ENCODE measurements at regions not wholly inside any gene's neighbourhood (a gene's known extent, or its start where the extent isn't known, plus 50 kb on each side); places are given as distances from the start of the nearest gene placed in this dataset.
"Not testable (repeated sequence)": the region's sequence is repeated elsewhere in the genome, so short reads cannot be mapped to it uniquely, and the experiment has no call there.

DNA sequence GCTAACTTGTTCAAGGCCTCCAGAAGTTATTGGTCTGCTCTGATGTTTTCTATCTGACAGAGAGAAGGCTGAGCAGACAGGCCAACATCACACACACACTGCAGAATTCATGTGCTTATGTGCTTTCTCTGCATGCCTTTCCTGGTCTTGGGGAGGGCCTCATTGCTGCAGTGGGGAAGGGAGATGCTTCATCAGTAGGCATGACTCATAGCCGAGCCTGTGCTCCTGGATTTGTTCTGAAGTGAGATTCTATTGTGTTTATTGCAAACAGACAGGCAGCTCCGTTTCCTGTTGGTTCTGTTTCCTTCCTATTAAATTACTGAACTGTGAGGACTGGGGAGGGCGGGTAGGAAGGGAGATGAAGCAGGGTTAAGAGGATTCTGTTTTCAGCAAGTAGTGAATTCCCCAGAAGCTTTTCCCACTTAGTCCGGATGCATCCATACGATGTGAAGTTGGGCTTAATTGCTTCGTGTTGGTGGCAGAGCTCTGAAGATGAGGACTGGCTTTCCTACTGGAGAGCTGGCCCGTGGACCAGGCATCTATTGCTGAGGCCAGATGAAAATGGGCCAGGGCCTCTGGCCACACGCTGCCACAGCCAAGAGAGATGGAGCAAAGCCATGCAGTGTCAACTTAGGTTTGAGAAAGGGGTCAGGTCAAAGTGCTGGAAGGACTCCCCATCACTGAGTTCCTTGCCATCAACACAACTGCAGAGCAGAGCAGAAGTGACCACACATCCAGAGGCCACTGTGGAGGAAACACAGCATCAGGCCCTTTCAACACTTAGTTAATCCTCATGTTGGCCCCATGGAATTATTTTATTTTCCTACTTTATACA is 179.3 kb downstream of the UTP18 start:
- no peak for DNase-seq

DNA sequence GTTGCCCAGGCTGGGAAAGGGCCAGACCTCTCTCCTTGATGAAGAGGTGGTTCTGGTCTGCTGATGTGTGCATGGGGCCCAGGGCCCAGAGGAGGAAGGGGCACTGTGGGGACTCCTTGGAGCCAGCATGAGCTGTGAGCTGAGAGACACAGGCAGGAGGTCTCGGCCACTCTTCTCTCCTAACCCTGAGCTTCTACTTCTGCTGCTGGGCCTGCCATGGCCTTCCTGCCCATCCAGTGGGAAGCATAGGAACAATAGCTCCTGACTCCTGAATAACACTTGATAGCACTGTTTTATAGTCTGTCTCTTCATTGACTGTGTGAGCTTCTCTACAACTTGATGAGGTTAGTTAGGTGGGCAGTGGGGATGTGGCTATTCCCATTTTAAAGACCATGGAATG is 181.1 kb downstream of the UTP18 start:
- DNase-seq = no peak

DNA sequence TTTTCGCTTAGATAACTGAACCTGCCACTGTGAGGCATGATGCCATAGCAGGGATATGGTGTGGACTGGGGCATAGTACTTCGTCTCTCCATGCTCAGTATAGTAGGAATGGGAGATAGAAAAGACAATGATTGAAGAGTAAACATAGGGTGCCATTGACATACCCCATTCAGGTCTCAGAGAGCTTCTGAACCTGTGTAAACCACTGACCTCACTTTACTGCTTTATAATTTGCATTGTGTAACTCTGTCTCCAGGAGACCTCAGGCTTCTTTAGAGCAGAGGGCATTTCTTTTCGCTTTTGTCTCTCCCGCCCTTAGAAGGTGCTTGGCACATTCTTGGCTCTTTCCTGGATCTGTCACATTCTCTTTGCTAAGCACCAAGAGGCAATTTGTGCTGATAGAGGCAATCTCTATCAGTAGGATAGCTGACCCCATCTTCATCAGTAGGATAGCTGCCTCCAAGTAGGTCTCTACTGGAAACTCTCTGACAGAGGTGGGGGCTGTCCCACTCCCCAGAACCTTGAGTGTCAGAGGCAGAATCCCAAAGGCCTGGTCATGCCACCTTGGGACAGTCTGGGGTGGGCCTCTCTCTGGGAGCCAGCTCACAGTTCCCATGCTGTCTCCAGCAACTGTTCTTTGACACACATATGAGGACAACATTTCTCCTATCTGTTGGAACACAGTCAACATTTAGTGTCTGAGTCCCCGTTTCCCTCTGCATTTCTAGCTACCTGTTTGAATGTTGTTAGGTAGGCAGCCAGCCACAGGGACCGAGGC is 181.9 kb downstream of the UTP18 start:
- no peak for DNase-seq

DNA sequence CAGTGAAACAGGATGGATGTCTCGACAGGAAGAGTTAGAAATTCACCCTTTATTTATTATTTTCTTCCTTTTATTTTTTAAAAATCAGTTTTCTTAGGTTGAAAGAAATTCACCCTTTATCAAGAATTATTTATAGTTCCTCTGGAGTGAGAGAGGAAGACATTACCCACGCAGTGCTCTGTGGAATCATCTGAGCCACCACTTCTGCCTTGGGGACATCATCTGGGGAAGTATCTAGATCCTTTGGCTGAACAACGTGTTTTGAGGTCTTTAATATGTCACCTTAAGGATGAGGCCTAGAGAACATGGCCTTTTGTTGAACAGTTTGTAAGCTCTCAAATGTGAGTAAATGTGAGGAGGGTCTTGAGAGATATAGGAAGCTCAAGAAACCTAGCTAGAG is 183.3 kb downstream of the UTP18 start:
- no peak for DNase-seq

DNA sequence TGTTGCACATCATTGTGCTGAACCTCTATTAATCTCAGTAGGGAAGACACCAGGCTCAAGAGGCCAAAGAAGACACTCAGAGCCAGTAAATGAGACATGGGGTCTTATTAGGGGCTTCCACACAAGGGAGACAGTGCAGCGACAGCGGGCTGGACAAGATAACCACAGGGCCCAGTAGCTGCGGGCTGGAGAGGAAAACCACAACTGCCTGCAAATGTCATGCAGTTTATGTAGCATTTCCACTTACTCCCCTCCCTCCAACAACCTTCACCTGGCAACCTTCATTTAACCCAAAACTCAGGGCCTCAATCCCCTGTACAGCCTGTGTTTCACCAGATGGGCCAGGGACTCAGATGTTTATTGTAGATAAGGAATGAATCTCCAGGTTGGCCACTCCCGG is 185.6 kb downstream of the UTP18 start:
- no peak for DNase-seq

DNA sequence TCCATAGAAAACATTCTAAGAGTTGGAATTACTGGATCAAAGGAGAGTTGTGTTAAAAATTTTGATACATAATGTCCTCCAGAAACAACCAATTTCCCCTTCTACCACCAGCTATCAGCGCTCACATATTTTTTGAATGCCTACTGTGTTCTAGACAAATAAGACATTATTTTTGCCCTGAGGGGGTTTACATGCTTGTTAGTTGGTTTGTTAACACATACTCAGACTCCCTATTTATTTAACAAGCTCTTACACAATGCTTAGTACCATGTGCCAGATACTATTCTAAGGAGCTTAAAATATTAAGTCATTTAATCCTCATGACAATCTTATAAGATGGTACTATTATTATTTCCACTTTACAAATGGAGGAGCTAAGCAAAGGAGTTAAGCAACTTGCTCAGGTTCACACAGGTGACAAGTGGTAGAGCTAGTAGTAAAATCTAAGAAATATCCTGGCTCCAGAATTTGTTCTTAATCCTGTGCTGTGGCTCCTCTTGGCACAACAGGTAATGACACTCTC is 194.2 kb downstream of the UTP18 start:
- DNase-seq = no peak

DNA sequence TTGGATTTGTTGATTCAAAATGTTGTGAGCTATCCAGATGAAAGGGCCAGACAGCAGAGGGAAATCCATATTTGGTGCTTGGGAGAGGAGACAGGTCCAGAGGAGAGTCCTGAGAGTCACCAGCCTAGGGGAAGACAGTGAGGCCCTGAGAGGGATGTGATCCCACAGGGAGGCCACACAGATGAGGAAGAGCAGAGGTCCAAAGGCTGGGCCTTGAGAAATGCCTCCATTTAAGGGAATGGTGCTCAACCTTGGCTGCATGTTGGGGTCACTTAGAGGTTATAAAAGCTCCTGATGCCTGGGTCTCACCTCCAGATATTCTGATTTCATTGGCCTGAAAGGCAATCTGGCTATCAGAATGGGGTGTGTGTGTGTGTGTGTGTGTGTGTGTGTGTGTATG is 194.9 kb downstream of the UTP18 start:
- DNase-seq = no peak

DNA sequence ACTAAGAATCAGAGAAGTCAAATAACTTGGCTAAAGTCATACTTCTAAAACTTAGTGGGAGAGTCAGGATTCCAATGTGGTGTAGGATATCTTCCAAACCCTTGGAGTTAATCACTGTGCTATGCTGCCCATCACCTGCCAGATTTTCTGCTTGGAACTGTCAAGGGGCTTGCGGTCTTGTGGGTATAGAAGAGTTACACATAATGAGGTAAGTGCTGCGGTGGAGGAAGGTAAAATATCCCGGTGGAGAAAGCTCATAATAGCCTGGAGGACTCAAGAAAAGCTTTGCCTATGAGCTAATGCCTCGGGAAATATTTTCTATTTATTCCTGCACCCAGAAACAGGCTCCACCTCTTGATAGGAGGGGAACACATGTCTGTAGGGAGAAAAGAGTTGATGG is 195.6 kb downstream of the UTP18 start:
- DNase-seq = no peak

DNA sequence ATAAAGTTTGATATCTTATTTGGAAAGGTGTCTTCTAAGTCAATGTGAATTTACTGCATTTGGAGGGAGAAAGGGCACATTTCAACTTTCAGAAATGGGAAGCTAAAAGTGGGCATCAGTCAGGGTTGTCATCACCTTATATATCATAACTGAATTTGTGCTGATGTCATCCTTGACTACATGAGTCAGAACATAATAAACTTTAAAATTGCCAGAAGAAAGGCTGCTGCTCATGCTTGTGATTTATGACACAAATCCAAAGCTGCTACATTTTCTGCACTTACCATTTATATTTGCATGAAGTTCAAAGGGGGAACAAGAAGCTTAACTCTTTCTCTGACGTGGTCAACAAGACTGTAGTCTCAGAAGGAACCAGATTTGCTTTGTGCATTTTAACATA is 196.6 kb downstream of the UTP18 start:
- DNase-seq = no peak

DNA sequence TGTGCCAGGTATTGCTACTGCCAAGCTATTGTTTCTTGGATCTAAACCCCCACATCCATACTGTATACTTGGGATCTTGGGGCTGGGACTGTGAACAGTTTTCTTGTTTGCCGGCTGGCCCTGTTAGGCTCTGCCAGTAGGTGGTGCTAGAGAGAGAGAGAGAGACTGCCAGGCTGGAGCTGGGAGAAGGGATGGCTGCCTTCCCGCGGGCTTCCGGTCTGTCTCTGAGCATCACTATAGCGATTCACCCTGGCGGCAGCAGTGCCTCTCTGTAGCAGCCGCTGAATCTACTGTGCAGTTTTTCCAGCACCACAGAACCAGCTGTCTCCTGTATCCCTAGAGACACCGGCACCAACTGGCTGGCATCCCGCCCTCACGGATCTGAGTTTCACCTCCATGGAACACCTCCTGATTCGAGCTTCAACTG is 201.2 kb downstream of the UTP18 start:
- DNase-seq = peak; percentile 46

DNA sequence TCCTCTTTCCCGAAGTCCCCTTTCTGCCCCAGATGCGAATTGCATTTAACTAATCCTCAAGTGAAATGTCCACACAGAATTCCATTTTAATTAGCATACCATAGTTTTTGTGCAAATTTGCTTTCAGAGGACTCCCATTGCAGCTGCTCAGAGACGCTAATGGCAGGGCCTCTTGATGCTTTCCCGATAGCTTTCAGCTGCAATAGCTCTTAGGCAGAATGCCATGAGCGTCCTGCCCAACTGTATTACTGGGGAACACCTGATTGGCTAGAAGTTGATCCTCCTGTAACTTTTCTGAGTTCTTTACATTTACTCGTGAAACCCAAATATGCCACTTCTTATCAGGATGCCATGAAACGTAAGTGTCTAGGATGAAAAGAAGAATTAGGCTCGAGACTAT is 203.0 kb downstream of the UTP18 start:
- DNase-seq = no peak

DNA sequence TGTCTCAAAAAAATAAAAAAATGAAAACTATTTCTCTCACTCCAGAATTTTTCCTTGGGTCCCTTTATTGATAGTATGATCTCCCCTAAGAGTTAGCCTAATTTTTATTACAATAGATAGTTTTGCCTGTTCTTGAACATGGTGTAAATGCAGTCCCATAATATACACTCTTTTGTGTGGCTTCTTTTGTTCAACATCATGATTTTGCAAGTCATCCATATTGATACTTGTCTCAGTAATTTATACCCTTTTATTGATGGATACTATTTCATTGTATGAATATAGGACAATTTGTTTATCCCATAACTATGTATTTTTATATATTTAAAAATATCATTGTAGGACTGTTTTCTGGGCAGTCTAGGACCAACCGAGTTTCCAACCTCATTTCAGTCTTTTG is 207.0 kb downstream of the UTP18 start:
- DNase-seq = no peak

DNA sequence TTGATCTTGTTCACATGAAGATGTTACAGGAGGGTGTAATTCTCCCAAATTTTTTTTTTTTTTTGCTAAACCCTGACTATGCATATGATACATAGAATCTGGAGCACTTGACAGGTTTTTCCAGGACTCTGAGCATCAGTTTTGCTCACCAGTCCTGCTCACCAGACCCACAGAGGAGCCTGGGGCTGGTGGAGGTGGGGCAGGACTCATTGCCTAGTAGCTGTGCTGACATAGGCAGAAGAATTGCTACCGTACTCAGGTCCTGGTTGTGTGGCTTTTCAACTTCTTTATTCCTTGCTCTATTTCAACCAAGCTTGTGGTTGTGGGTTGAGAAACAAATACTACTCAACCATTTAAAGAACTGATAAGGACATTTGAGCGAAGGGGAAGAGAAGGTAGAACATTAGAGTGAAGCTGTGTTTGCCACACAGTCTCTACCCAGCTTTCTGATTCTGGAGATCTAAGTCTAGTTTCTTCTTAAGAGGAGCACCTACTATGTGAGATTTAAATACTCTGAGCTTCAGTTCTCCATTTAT is 212.4 kb downstream of the UTP18 start:
- DNase-seq = no peak

DNA sequence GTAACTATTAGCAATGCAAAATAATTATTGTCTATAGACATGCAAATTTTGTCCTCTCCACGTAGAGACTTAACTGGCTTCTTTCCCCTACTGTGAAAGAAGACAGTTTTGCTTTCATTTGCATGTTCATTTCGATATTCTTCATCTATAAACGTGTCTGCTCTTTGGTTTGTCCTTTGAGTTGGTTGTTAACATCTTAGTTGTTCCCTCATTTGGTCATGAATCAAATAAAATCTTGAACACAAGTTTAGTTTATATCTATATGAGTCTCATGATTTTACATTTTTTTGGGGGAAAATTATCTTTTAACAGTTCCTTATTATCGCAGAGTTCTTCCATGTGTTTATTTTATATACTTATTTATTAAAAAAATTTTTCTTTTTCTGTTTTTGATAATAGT is 214.4 kb downstream of the UTP18 start:
- DNase-seq = no peak

DNA sequence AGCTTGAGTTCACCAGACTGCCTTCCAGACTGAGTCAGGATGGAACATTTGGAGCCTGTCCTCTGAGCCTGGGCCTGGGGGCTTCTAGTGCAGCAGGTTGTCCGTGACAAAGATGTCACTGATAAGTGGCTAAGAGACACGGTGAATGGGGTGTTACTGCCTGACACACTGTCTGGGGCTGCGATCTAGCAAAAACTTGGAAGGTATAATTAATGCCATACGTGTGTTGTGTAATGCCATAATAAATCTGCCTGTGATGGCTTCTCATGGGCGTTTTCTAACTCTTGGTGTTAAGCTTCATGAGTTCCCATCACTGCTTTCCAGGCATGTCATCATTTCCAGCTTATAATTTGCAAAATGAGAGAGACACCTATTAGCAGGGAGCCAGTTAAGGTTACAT is 215.4 kb downstream of the UTP18 start:
- DNase-seq = no peak

DNA sequence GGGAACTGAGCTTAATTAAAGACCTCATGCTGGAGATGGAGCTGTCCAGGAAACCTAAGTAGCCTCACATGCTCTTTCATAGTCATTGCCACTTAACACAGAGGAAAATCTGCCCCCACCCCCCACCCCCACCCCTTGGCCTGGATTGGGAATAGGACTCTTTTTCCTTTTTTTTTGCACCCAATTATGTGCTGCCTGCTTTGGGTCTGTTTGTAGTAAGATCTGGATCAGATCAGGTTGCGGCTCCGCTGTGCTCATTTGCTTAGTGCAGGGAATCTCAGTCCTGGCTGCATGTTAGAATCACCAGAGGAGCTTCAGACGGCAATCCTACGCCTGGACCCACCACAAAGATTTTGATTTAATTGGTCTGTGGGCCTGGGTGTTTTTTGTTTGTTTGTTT is 219.0 kb downstream of the UTP18 start:
- no peak for DNase-seq

DNA sequence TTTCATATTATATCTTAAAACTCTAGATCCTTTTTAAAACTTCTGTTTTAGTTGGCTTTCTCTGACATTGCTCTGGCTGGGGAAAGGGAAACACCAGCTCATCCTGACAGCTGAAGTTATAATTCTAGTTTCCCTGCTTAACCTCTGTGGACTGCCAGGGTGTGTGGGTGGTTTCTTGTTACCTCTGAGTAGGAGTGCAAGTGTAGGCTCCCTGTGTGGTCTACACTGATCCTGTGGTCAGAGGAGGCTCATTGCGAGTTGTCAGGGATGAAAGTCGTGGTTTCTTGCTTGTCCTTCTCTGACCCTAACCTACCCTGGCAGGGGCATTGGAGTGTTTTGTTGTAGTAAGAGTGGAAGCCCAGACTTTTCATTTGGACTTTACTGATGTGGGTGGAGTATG is 221.0 kb downstream of the UTP18 start:
- DNase-seq = no peak

DNA sequence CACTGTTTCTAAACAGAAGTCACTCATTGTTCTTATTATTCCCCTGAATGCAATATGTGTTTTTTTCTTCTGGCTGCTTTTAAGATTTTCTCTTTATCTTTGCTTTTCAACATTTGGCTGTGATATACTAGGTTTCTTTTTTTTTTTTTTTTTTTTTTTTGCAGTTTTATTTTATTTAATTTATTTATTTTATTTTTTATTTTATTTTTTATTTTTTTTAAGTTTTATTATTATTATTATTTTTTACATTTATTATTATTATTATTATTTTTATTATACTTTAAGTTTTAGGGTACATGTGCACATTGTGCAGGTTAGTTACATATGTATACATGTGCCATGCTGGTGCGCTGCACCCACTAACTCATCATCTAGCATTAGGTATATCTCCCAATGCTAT is 221.9 kb downstream of the UTP18 start:
- DNase-seq = not testable (repeated sequence)

DNA sequence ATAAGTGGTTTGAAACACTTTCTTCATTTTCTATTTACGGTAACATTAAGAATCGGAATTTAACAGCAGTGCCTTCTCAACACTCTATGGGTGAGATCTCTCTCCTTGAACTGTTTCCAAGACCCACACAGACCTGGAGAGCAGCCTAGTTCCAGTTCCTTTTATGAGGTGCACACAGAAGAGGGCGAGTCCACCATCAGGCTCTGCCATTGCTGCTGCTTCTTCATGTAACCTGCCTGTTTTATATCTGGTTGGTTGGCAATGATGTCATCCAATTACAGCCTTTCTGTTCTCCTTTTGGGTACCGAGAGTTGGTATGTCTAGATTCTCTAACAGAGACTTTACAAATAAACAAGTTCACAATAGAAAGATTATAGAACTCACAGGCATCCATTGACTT is 225.7 kb downstream of the UTP18 start:
- no peak for DNase-seq

DNA sequence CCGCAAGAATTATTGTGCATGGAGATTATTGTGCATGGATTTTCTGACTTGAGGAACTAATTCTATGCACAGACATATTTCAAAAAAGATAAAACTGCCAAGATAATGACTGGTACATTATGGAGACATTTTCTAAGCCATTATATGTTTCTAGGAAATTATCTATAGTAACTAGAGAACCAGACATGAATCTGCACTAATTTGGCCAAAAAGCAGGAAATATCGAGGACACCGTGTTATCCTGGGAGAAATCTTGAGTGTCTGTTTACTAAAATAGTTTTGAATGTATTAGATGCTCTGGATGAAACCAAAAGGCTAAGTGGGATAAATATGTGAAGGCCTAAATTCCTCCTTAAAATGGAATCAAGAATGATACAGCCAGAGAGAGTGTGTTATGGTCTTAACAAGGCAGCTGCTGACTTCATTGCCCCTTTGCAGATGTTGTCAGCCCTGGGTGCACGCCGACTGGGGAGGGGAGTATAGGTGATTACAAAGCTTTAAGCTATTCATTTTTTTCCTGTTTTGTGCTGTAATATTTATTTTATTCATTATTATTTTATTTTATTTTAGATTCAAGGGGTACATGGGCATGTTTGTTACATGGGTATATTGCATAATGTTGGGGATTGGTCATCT is 226.7 kb downstream of the UTP18 start:
- DNase-seq = no peak

DNA sequence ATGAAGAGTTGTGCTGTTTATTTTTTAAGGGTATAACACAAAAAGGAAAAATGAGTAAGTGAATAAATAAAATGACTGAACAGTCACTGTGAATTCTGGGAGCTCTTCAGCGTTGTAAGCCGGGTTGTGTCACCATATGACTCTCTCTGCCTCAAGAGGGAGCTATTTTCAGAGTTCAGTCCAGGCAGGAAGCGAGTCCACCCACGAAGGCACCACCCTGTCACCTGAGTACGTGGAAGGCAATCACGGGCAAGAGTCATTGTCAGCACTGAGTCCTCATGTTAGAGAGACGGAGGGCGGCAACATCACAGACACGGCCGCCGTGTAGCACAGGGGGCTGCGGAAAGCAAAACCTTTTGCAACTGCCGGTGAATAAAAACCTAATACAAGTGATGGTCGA is 227.6 kb downstream of the UTP18 start:
- peak; percentile 12 for DNase-seq

DNA sequence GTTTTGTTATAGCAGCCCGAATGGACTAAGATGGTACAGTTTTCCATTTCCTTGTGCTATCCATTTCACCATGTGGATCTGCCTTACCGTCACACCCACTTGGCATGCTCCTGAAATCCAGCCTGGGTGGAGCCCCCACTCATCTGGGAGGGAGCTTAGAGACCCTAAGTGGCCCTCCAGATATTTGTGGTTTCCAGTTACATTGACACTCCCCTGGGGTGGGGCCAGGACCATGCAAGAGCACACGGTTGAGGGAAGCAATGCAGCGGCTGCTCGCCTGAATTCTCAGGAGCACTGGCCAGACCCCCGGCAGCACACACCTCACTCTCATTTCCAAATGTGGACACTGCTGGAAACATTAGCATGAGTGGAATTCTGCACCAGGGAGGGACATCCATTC is 231.1 kb downstream of the UTP18 start:
- no peak for DNase-seq

DNA sequence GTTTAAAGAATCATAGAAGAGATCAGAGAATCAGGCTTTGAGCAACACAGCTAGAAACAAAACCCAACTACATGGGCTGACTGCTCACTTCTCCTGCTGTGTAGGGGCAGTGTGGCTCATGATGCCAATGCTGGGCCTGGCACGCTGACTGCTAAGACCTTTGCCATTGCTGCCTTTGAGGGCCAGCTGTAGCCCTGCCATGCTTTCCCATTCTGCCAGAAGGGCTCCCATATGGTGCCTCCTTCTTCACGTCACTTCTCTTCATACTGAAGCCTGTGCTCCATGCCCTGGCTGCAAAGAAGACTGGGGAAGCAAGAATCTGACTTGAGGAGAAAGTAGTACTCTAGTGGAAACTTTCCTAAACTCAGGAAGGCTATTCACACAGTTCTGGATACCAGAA is 232.9 kb downstream of the UTP18 start:
- no peak for DNase-seq

DNA sequence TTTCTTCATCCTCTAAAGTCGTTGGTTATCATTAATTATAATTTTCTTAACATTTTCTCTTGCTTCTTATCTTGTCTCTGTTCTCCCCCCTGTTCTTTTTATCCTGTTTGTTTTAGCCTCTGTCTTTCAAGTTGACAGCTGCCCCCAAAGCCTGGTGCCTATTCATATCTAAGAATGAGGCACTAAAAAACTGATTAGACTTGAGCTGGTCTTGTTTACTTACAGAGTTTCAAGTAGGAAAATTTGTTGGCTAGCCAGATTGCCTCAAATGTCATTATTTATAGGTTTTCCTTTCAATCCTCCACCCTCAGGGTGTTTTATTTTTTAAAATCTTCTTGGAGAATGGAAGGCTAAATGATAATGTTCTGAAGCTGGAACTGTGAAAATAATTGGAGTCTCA is 236.0 kb downstream of the UTP18 start:
- no peak for DNase-seq
